ENCODE measurements at regions not wholly inside any gene's neighbourhood (a gene's known extent, or its start where the extent isn't known, plus 50 kb on each side); places are given as distances from the start of the nearest gene placed in this dataset.

- no peak for TF ChIP-seq CTCF (IDR thresholded peaks at IDR 0.05)
- TF ChIP-seq POLR2A (IDR thresholded peaks at IDR 0.05), result no peak
Observed at GRCh38 chr16:59545721-59546120, 811.6 kb upstream of the GOT2 start.

Measured in lower leg skin (tissue), 3 donors.